ENCODE measurements at regions not wholly inside any gene's neighbourhood (a gene's known extent, or its start where the extent isn't known, plus 50 kb on each side); places are given as distances from the start of the nearest gene placed in this dataset.
A peak's percentile ranks its signal among the peaks of the same experiment; 100 is the strongest.

- Histone ChIP-seq H3K36me3 (ENCODE audit: low read depth) (no peaks in the 10 kb centered on the region), H3K4me1 (ENCODE audit: low read depth) (no peaks in the 10 kb centered on the region), H3K9me3 (no peaks in the 10 kb centered on the region), H3K4me3 (no peak overlapping the region)
- ATAC-seq (no peak), DNase-seq (no peak)
- intact Hi-C loops (cut with DNase I, micrococcal nuclease): no loop called here
- TF ChIP-seq CTCF (IDR thresholded peaks at IDR 0.05): no peak
These were observed 466.7 kb downstream of the TRAM1L1 start for GRCh38 chr4:116618638-116619037.

DNA sequence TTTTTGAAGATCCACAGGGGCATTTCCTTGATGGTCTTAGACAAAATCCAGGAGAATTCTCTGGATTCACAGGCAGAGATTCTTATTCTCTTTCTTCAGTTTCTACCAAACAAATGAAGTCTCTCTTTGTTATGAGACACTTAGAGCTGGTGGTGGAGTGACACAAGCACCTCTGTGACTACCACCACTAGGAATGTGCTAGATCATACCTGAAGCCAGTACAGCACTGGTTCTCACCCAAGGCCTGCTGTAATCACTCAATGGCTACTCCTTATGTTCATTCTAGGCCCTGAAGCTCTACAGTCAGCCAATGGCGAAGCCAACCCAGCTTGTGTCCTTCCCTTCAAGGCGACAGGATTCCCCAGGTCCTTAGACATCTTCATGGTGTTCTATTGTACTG, 482.3 kb downstream of the TRAM1L1 start:
- DNase-seq: no peak
- intact Hi-C loops (cut with DNase I, micrococcal nuclease): no loop called here
- ATAC-seq: no peak

GRCh38 chr4:116599859-116600258, 485.5 kb downstream of the TRAM1L1 start:
- intact Hi-C loops (cut with DNase I, micrococcal nuclease): no loop called here

More for the DNA sequence above, 482.3 kb downstream of the TRAM1L1 start:
- no peak for TF ChIP-seq CTCF (IDR thresholded peaks at IDR 0.05)
- Histone ChIP-seq H3K36me3 (ENCODE audit: low read depth) (no peaks in the 10 kb centered on the region), H3K4me1 (ENCODE audit: low read depth) (no peaks in the 10 kb centered on the region), H3K4me3 (no peak overlapping the region), H3K9me3 (no peaks in the 10 kb centered on the region)

DNA sequence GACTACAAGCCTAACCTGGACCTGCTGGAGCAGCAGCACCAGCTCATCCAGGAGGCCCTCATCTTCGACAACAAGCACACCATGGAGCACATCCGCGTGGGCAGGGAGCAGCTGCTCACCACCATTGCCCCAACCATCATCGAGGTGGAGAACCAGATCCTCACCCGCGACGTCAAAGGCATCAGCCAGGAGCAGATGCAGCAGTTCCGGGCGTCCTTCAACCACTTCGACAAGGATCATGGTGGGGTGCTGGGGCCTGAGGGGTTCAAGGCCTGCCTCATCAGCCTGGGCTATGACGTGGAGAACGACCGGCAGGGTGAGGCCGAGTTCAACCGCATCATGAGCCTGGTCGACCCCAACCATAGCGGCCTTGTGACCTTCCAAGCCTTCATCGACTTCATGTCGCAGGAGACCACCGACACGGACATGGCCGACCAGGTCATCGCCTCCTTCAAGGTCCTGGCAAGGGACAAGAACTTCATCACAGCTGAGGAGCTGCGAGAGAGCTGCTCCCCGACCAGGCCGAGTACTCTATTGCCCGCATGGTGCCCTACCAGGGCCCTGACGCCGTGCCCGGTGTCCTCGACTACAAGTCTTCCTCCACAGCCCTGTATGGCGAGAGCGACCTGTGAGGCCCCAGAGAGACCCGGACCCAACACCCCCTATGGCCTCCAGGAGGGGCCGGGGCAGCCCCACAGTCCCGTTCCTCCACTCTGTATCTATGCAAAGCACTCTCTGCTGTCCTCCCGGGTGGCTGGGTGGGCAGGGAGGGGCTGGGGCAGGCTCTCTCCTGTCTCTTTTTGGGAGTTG, 486.2 kb downstream of the TRAM1L1 start:
- Histone ChIP-seq H3K9me3 (no peaks in the 10 kb centered on the region), H3K4me3 (no peak overlapping the region), H3K4me1 (ENCODE audit: low read depth) (no peaks in the 10 kb centered on the region), H3K36me3 (ENCODE audit: low read depth) (no peaks in the 10 kb centered on the region)
- peak in 1 of 3 donors; percentile 14 for DNase-seq
- ATAC-seq: no peak
- TF ChIP-seq CTCF (IDR thresholded peaks at IDR 0.05): no peak
- intact Hi-C loops (cut with DNase I, micrococcal nuclease): no loop called here

More at GRCh38 chr4:116599859-116600258, 485.5 kb downstream of the TRAM1L1 start:
- ATAC-seq (no peak), DNase-seq (peak in 1 of 3 donors; percentile 14)
- no peaks in the 10 kb centered on the region for H3K9me3 ChIP-seq
- no peak overlapping the region for H3K4me3 ChIP-seq
- no peak for TF ChIP-seq CTCF (IDR thresholded peaks at IDR 0.05)
- no peaks in the 10 kb centered on the region for H3K4me1 ChIP-seq (ENCODE audit: low read depth)
- no peaks in the 10 kb centered on the region for H3K36me3 ChIP-seq (ENCODE audit: low read depth)

DNA sequence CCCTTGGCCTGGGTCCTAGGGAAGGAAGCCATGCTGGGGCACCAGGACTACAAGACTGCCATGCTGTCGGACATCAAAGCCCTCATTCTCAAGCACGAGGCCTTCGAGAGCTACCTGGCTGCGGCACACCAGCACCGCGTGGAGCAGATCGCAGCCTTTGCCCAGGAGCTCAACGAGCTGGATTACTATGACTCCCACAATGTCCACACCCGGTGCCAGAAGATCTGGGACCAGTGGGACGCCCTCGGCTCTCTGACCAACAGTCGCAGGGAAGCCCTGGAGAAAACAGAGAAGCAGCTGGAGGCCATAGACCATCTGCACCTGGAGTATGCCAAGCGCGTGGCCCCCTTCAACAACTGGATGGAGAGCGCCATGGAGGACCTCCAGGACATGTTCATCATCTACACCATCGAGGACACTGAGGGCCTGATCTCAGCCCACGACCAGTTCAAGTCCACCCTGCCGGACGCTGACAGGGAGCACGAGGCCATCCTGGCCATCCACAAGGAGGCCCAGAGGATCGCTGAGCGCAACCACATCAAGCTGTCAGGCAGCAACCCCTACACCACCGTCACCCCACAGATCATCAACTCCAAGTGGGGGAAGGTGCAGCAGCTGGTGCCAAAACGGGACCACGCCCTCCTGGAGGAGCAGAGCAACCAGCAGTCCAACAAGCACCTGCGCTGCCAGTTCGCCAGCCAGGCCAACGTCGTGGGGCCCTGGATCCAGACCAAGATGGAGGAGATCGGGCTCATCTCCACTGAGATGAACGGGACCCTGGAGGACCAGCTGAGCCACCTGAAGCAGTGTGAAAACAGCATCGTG, 487.0 kb downstream of the TRAM1L1 start:
- Histone ChIP-seq H3K36me3 (ENCODE audit: low read depth) (no peaks in the 10 kb centered on the region), H3K4me3 (no peak overlapping the region), H3K4me1 (ENCODE audit: low read depth) (no peaks in the 10 kb centered on the region), H3K9me3 (no peaks in the 10 kb centered on the region)
- intact Hi-C loops (cut with DNase I, micrococcal nuclease): no loop called here
- DNase-seq (peak in 2 of 3 donors; percentile 19 to 34), ATAC-seq (no peak)
- no peak for TF ChIP-seq CTCF (IDR thresholded peaks at IDR 0.05)

All from mucosa of descending colon (tissue), 3 donors.